Stimulated activated naive CD4-positive, alpha-beta T cell treated with Interleukin-2 at 50 U/mL for 16 hours (primary cell): ENCODE measurements at regions not wholly inside any gene's neighbourhood (a gene's known extent, or its start where the extent isn't known, plus 50 kb on each side); places are given as distances from the start of the nearest gene placed in this dataset.
"Not testable (repeated sequence)": the region's sequence is repeated elsewhere in the genome, so short reads cannot be mapped to it uniquely, and the experiment has no call there.

Experiments used
- DNase-seq: peaks from one replicate; lab custom pipeline; 2025; lab: John Stamatoyannopoulos, UW

DNA sequence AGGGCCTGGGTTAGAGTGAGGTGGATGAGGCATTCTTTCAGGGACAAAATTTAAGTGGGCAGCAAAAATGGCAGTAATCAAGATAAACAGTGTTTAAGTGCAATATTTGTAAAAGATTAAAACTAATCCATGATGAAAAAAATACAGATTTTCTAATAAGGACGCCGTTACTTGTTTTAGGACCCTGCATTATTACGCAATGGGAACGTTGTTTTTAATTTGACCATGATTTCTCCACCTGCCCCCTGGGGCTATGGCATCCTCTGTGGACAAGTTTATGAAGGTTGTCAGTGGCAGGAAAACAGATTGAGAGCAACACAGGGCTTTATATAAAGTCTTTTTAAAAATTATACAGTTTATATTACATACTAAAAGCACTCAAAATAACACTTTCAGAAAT, 380.6 kb upstream of the PHF14 start:
- DNase-seq, result no peak

GRCh38 chr7:10596827-10597226, 376.8 kb upstream of the PHF14 start:
- no peak for DNase-seq

GRCh38 chr7:10604128-10604527, 369.5 kb upstream of the PHF14 start:
- no peak for DNase-seq

- no peak for DNase-seq
Observed at GRCh38 chr7:10612950-10613349, 360.7 kb upstream of the PHF14 start.

DNA sequence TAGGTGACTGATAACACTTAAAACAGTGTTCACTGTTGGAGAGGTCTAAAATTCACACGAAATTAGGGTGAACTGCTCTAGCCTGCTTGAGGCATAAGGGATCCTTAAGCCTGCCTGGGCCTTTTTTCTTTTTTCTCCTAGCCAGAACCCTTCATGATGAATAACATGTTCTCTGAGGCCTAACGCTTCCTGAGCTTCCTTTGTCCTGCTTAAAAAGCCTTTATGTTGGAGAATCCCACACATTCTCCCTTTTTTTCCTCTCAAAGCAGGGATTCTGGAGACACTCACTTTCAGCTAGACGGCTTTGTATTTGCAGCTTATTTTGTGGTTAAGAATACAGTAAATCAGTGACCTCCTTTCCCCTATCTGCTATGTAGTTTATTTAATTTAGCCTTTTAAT, 354.7 kb upstream of the PHF14 start:
- no peak for DNase-seq

- DNase-seq, result no peak
Observed at GRCh38 chr7:10632712-10633111, 341.0 kb upstream of the PHF14 start.

- no peak for DNase-seq
Observed at GRCh38 chr7:10634239-10634638, 339.4 kb upstream of the PHF14 start.

GRCh38 chr7:10637991-10638390, 335.7 kb upstream of the PHF14 start:
- DNase-seq, result no peak

- DNase-seq, result no peak
Observed at GRCh38 chr7:10643545-10643944, 330.1 kb upstream of the PHF14 start.

GRCh38 chr7:10644849-10645248, 328.8 kb upstream of the PHF14 start:
- DNase-seq, result no peak

DNA sequence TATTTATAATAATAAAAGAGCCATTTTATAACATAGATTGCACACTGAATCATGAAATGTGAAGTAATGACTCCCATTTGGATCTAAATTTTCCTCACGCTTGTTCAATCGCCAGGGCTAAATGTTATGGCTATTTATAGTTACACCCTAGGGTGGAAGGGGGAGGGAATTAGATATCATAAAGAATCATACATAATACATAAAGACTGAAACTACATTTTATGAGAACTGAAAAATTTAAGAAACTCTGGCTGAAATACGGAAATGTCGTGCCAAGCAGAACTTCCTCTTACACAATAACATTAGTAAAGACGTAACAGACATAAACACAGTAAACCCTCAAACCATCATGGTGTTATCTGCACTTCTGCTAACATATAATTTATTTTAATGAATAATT, 327.5 kb upstream of the PHF14 start:
- DNase-seq, result no peak

DNA sequence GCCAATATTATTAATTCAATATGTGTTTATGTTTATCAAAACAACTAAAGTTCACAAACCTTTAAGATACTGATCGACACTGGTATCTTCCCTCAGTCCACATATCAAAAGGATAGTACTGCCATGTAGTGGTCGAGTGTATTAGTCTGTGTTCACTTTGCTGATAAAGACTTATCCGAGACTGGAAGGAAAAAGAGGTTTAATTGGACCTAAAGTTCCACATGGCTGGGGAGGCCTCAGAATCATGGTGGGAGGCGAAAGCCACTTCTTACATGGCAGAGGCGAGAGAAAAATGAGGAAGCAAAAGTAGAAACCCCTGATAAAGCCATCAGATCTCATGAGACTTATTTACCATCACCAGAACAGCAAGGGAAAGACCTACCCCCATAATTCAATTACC, 325.4 kb upstream of the PHF14 start:
- DNase-seq, result no peak

- not testable (repeated sequence) for DNase-seq
Observed at GRCh38 chr7:10649120-10649519, 324.6 kb upstream of the PHF14 start.

- no peak for DNase-seq
Observed at GRCh38 chr7:10655031-10655430, 318.6 kb upstream of the PHF14 start.

- DNase-seq, result no peak
Observed at GRCh38 chr7:10657201-10657600, 316.5 kb upstream of the PHF14 start.

DNA sequence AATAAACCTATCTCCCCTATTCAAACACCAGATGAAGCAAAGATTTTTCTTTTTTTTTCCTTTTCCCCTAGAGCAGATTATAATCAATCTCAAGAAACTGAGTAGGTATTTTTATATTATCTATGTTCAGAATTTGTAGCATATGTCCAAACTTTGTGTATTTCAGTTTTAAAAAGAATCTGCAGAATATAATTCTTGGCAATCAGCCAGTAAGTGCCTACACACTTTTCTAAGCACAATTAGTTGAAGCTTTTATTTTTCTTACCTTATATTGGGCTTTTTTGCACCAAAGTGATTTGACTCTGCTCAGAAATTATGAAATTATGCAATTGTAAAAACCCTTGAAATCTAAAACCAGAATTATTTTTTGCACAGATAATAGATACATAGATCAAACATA, 315.8 kb upstream of the PHF14 start:
- no peak for DNase-seq

DNA sequence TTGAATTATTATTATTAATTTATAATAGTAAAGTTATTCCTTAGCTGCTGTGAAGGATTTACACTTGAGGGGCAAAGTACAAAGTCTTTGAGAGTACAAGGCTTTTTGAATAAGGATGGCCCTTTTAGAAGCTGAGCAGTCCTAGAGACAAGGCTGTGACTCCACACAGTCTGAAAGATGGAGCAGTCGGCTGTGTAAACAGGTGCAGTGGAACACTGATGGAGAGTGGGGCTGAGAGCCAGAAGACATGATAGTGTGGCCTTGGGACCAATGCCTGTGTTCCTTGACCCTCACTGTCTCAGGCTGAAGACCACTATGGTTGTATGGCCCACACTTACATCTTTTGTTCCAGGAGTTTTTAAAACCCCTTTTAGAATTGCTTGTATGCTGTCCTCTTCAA, 311.2 kb upstream of the PHF14 start:
- DNase-seq, result no peak

GRCh38 chr7:10662982-10663884, 310.4 kb upstream of the PHF14 start:
- DNase-seq, result no peak

- no peak for DNase-seq
Observed at GRCh38 chr7:10672186-10672585, 301.5 kb upstream of the PHF14 start.

- DNase-seq, result no peak
Observed at GRCh38 chr7:10677211-10677610, 296.5 kb upstream of the PHF14 start.

GRCh38 chr7:10677668-10678232, 295.9 kb upstream of the PHF14 start:
- DNase-seq, result no peak

DNA sequence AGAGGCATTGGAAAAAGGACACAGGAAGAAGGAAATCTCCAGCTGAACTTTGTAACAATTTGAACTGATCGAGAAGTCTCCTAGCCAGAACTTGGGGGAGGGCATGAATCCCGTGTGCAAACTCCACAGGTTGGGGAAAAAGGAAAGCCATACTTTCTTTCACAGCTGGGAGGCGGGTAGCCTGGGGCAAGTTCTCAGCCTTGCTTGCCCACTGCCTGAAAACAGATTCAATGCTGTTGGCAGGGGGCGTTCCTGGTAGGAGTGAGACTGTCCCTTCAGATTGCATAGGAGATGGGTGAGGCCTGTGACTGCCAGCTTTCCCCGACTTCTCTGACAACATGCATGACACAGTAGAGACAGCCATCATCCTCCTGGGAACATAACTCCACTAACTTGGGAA, 289.1 kb upstream of the PHF14 start:
- DNase-seq, result no peak

GRCh38 chr7:10685040-10685439, 288.6 kb upstream of the PHF14 start:
- DNase-seq, result no peak

GRCh38 chr7:10688544-10688943, 285.1 kb upstream of the PHF14 start:
- DNase-seq, result no peak
